HG02798 (cell line): ENCODE measurements at regions not wholly inside any gene's neighbourhood (a gene's known extent, or its start where the extent isn't known, plus 50 kb on each side); places are given as distances from the start of the nearest gene placed in this dataset.

Experiments used
- ATAC-seq: cut with Tn5 transposase; IDR thresholded peaks from one replicate; pipeline ENCODE4 v1.9.1; 2021; ENCODE audit warnings: mild to moderate bottlenecking; ENCODE audit not compliant: unreplicated experiment, poor library complexity

DNA sequence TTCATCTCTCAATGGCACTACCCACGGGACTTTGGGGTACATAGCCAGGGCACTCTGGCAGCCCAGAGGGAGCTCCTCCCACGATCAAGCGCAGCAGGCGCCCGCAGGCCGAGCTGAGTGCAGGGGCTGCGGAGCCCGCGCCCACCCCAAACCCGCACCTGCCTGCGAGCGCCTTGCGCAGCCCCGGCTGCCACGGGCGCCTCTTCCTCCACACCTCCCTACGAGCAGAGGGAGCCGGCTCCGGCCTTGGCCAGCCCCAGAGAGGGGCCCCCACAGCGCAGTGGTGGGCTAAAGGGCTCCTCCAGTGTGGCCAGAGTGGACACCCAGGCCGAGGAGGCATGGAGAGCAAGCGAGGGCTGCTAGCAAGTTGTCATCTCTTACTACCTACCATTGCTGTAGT lies 165.2 kb downstream of the UBE2E3 start:
- no peak for ATAC-seq

DNA sequence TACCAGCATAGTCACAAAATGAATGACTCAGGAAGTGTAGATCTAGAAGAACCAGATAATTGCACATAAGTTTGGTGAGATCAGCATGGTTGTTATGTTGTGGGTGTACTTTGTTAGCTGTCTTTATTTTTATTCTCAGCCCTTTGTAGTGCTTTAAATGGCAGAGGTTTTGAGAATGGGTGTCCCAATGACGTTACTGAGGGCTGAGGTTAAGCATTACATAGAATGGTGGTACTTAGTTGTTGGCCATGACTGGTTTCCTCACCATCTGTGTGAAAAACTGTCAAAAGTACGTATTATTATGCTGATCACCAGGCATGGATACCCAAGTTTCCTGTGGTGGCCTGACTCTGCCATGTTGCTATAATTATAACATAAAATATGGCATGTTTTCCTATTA lies 165.8 kb downstream of the UBE2E3 start:
- no peak for ATAC-seq

DNA sequence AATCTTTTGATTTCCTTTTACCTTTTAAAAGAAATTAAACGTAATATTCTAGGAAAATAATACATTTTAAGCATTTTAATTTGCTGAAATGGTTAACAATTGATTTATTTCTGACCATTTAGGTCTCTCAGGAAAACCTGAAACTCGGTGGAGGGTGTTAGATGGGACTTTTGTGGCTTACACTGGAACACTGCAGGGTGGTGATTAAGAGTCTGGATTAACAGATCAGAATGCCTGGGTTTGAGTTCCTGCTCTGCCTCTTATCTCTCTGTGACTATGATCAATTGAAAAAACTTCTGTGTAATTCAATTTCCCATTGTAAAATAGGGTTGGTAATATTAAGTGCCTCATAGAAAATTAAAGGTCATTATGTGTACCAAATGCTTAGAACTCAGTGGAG lies 168.7 kb downstream of the UBE2E3 start:
- ATAC-seq: no peak

DNA sequence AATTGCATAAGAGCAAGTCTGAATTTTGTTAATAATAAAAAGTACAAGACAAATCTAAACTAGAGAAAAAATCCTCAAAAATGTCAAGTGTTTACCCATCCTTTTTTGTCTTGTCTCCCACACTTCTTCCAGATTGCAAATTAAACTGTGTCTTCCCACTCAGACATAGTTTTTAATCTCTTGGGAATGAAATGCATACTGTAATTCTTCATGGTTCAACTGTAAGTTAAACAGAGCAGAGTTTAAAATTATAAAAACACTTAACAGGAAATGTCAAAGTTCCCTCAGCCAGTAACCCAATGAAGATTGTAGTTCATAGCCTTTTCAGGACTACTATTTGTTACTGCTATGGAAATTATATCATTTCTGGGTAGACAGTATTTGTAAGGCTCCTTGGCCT lies 171.8 kb downstream of the UBE2E3 start:
- no peak for ATAC-seq

DNA sequence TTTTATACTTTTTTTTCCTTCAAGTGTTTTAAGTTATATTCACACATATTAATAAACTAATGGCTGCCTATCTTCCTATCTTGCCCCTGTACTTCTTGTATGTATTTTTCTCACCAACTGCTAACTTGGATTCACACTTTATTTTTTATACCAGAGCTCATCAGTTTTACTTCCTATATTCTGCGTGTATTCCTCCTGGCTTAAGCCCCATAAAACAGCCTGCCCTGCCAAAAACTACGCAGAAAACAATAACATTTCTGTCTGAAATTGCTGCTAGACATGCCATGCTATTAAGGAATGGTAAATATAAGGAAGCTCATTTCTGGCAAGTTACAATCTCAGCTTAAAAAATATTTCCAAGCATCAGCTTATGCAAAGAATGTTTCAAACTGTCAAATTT lies 172.3 kb downstream of the UBE2E3 start:
- ATAC-seq: no peak

DNA sequence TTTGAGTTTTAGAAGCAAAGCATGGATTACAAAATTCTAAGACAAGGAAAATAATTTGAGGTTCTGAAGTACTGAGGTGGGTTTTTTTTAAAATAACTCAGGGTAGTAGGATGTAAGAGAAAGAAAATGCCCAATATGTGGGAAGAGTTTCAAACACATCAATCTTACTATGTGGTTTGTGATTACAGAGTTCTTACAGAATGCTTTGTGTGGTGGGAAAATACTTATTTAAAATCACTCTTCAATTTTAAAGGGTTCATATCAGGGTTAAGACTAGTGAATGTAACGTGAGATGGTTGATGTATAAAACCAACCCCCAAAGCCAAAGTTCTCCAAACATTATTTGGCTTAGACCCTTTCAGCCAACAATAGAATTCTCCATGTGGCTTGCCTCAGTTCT lies 173.5 kb downstream of the UBE2E3 start:
- no peak for ATAC-seq

DNA sequence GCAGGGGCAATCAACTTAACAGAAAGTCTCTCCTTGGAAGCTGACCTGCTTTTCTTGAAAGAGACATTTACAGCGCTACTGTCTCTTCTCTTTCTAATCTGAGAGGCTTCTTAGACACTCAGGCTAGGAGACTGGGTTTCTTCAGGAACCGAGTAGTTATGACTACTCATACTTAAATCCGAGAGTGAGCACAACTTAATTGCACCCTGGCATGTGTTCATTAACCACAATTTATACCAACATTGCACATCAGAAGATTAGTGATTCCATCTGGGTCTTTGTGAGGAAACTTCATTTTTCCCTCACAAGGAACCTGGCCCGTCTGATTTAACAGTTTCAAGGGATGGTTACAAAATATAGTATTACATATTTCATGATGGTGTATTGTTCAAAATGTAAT lies 176.9 kb downstream of the UBE2E3 start:
- ATAC-seq: no peak

- ATAC-seq: no peak
These were observed 178.0 kb downstream of the UBE2E3 start for GRCh38 chr2:181158427-181158826.

- ATAC-seq: no peak
These were observed 181.2 kb downstream of the UBE2E3 start for GRCh38 chr2:181161615-181162014.

DNA sequence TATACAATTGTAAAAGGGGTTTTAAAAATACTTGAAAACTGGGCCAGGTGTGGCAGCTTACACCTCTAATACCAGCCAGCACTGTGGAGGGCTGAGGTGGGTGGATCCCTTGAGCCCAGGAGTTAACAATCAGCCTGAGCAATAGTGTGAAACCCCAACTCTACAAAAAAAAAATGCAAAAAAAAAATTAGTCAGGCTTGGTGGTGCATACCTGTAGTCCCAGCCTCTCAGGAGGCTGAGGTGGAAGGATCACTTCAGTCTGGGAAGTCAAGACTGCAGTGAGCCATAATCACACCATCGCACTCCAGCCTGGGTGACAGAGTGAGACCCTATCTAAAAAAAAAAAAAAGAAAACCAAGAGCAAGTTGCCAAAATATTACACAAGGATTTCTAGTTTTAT lies 182.7 kb downstream of the UBE2E3 start:
- peak; percentile 45 for ATAC-seq

- no peak for ATAC-seq
These were observed 183.3 kb downstream of the UBE2E3 start for GRCh38 chr2:181163691-181164090.

GRCh38 chr2:181164699-181165098 lies 184.3 kb downstream of the UBE2E3 start:
- peak; percentile 55 for ATAC-seq

GRCh38 chr2:181165199-181165868 lies 184.9 kb downstream of the UBE2E3 start:
- peak; percentile 76 for ATAC-seq

GRCh38 chr2:181169503-181169902 lies 189.1 kb downstream of the UBE2E3 start:
- ATAC-seq: no peak

GRCh38 chr2:181170256-181170655 lies 189.9 kb downstream of the UBE2E3 start:
- ATAC-seq: no peak

GRCh38 chr2:181172676-181173075 lies 192.3 kb downstream of the UBE2E3 start:
- ATAC-seq: no peak

DNA sequence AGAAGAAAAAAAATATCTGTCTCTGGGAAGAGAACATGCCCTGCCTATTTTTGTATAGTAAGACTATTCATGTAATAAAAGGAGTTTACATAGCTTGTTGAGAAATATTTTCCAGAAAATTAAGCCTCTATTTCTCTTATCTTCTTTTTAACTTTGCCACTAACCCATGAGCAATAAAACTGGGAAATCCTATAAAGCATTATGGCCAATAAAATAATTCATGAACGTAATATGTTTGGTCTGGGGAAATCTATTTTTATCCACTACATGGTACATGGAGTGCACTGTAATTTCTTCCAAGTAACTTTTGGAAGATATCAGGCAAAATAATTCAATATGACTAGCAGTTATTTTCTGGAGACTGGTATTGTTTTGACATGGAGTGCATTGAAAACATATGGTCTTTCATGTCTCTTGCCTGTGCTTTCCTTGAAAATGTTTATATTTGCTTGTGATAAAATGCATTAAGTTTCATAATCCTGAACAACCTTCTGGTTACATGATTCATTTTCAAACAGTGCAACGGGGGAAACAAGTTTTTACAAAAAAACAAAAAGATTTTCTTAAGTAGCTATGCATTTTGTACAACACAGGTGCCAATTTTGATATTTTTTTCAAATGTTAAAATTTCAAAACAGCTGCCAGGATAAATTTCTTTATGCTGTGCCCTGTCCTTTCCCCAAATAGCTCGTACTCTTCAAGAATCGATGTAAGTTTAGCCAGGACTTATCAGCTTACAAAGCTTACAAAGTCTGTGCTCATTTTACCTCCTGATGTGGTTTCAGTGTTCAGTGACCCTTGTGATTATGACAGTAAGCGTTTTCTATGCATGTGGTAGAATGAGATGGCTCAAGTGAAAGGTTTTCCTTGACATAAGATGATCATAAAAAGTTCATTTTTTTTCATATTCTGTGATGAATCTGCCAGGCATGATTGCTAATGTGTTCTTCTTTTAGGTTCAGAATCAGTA lies 194.5 kb downstream of the UBE2E3 start:
- peak; percentile 34 for ATAC-seq

- ATAC-seq: no peak
These were observed 196.1 kb downstream of the UBE2E3 start for GRCh38 chr2:181176540-181176939.

GRCh38 chr2:181177376-181177775 lies 197.0 kb downstream of the UBE2E3 start:
- no peak for ATAC-seq

DNA sequence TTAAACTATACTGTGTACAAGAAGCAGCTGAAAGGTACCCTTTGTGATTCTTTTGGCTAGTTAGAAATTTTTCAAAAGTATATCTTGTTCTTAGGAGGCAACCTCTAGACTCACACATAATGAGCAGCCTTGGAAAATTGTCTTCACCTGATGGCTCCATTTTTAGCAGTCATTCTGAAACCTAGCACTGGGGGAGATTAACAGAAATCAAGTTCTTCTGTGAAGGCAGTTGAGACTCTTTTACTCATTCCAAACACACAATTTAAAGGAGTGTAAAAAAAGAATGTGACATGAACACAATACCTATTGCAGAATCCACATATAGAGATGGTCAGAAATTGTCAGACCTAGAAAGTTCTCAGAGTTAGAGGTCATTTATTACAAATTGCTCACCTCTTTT lies 197.7 kb downstream of the UBE2E3 start:
- peak; percentile 42 for ATAC-seq

DNA sequence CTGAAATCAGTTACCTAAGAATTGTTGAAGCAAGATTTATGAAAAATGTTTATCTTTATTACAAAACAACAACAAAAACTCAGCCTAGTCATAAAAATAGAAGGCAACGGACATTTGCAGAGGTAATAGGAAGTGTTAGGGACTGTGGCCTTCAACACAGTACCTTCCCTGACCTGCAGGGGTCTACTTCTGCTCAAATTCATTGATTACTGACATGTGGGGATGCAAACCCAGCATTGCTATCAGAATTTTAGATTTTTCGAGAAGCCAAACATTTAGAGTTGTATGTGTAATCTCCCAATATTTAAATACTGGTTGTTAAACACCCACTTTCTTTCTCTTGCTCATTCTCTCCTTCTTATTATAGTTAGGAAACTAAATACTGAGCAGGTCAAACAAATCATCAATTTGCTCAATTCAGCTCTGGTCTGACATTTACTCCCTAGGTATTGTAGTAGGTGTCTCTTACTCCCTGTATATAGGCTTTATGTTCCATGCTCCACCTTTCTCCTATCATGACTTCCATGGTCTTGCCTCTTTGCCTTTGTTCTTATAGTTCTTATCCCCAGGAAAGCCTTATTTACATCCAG lies 198.5 kb downstream of the UBE2E3 start:
- ATAC-seq: peak; percentile 88
